DND-41 (cell line): ENCODE measurements at regions not wholly inside any gene's neighbourhood (a gene's known extent, or its start where the extent isn't known, plus 50 kb on each side); places are given as distances from the start of the nearest gene placed in this dataset.

Source experiments
- CTCF ChIP-seq: IDR thresholded peaks from 2 replicates; pipeline ENCODE4 v1.5.1; 2012; ENCODE audit warnings: borderline replicate concordance, low read length, moderate library complexity, mild to moderate bottlenecking; ENCODE audit not compliant: poor library complexity, severe bottlenecking; ENCODE audit errors: extremely low read depth
- EZH2 ChIP-seq: IDR thresholded peaks from 3 replicates; pipeline ENCODE4 v1.6.1; 2012; ENCODE audit warnings: borderline replicate concordance, low read depth, mild to moderate bottlenecking, moderate library complexity, low read length, inconsistent platforms; ENCODE audit not compliant: severe bottlenecking

DNA sequence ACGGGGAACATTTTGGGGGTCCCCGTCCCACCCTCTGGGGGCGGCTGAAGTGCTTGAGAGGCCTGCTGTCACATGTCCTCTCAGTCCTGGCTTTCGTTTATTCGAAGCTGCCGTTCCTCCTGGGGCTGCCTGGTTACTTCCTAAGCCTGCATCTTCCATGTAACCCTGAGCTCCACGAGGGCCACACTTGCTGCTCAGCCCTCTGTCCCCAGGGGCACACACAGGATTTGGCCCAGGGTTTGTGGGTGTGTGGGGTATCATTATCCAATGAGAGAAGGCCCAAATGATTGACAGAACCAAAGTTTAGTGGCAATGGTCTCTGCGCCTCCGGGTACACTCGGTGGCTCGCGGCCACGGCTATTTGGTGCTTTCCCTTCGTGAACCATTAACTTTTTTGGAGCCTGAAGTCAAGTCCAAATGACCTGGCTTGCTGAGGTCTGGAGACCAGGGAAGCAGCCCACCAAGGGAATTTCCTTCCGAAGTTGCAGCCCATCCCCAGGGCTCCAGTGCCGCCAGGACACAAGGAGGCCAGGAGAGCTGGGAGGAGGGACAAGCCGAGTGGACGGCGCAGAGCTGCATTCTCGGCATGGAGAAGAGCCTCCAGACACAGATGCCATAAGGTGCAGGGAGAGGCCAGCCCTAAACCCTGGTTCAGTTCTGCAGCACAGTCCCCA lies 131.4 kb upstream of the FOXF1 start:
- TF ChIP-seq CTCF (no peak), EZH2 (no peak)
